DMS 273 (cell line): ENCODE measurements at regions not wholly inside any gene's neighbourhood (a gene's known extent, or its start where the extent isn't known, plus 50 kb on each side); places are given as distances from the start of the nearest gene placed in this dataset.
"Not testable (repeated sequence)": the region's sequence is repeated elsewhere in the genome, so short reads cannot be mapped to it uniquely, and the experiment has no call there.

Source experiments
- DNase-seq: peaks from one replicate; lab custom pipeline; 2025; ENCODE audit not compliant: unreplicated experiment; lab: John Stamatoyannopoulos, UW

DNA sequence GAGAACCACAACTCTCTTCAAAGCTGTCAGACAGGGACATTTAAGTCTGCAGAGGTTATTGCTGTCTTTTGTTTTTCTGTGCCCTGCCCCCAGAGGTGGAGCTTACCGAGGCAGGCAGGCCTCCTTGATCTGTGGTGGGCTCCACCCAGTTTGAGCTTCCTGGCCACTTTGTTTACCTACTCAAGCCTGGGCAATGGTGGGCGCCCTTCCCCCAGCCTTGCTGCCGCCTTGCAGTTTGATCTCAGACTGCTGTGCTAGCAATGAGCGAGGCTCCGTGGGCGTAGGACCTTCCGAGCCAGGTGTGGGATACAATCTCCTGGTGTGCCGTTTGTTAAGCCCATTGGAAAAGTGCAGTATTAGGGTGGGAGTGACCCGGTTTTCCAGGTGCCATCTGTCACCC lies 822.1 kb downstream of the KCNMA1 start:
- not testable (repeated sequence) for DNase-seq

DNA sequence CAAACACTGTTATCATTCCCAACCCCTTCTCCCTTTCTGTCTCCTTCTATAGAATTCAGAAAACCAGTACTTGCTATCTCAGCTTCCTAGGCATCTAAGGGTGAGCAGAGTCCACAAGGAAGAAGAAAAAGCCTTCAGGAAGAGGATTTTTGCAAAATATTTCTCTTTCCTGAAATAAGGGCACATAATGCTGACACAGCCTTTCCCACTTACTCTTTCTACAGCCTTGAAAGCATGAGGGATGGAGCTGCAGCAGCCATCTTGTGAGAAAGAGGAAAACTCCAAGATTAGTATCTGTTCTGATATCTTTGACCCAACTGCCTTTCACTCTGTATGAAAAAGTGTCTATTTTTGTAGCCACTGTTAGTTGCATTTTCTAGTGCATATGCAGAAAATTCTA lies 826.2 kb downstream of the KCNMA1 start:
- no peak for DNase-seq

DNA sequence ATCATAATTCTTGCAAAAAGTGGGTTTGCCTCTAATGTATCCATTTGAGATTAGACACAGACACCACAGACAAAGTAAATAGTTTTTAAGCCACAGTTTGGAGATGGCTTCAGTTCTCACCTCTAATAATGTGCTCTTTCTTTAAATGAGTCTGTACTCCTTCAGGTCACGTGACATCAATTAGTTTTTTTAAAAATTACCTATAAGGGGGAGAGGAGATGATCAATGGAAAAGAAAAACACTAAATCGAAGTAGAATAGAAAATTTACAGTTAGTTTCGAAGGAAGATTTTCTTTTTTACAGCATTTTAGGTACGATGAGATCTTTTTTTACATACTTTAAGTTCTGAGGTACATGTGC lies 849.2 kb downstream of the KCNMA1 start:
- no peak for DNase-seq

DNA sequence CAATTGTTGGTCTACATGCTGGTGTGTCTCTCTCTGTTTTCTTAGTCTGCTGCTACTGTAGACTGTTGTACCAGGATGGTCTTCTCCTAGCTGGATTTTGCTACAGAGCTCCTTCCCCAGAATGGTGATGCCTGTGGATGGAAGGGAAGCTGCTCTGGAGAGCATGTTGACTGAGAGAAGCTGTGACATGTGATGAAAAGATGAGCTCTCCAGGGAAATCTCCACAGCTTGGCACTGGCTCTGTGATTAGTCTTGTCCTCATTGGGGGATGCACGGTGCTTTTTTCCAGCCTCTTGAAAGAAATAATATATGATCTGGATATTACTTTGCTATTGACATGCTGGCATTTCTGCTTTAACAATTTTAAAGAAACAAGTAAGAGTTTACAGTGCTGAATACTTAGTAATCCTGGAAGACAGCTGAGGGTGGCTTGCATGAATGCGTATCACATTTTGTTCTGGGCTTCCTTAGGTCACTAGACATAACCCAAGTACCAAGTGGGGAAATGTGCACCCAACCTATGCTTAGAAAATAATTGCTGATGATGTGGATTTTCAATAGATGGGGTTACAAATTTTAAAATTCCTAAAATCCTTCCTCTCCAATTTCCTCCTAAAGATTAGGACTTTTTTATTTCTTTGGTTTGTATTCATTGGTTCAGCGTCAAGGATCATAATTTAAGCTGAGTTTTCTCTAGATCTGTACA lies 849.7 kb downstream of the KCNMA1 start:
- DNase-seq: no peak

DNA sequence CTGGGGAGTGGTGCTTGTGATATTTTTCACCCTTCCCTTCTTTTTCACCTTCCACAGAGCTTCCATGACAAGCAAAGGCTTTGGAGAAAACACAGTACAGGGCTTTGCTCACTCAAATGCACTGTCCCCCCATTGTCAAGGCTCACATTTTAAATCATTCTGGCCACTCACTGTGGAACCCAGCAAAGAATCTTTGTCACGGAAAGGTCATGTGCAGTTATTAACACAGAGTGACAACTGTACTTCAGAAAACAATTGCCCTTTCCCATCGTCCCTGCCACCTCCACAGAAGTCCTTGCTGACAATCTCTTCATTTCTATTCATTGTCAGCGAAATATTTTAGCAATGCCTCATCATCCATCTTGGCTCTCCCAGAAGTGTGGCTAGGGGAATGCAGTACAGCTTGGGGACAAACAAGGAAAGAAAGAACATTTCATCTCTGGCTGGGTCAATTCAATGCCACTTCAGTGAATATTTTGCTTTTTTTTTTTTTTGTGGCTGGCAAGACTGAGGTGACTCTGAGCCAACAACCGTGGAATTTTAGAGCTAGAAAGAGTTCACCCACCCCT lies 851.0 kb downstream of the KCNMA1 start:
- DNase-seq: no peak

DNA sequence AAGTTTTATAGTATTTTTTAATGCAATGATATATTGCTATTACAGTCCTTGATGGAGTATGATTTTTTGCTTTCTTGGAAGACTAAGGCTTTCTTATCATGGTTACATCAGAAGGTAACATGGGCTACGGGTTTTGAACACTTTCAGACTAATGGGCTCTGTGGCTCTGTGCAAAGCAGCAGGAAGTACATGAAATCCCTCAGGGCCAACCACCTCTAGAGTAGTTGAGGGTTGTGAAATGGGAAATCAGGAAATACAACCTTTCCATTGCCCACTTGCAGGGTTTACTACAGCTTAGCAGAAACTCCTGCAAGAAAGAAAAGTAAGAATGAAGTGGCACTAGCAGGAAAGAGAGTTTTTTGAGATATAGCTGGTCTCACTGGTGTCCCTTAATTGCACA lies 853.5 kb downstream of the KCNMA1 start:
- no peak for DNase-seq

DNA sequence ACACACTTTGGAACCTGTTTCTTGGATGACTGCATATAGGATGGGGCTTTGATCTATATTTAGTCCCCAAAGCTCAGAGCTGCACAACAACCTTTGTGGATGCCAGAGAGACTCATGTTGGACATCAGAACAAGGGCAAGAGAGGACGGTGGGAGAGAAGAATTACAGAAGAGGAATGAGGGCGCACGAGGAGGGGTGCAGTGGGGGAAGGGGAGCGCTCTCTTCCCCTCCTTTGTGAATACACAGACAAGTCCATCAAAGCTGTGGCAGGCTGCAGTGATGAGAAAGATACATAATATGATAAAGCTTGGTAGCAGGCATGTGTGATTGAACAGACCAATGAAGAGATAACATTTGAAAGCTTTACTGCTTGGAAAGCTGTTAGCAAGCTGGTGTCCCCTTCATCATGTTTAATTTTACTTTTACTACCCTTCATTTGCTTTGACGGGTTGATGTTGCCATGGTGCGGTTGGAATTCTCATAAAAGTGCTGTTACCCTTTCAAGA lies 857.8 kb downstream of the KCNMA1 start:
- no peak for DNase-seq

DNA sequence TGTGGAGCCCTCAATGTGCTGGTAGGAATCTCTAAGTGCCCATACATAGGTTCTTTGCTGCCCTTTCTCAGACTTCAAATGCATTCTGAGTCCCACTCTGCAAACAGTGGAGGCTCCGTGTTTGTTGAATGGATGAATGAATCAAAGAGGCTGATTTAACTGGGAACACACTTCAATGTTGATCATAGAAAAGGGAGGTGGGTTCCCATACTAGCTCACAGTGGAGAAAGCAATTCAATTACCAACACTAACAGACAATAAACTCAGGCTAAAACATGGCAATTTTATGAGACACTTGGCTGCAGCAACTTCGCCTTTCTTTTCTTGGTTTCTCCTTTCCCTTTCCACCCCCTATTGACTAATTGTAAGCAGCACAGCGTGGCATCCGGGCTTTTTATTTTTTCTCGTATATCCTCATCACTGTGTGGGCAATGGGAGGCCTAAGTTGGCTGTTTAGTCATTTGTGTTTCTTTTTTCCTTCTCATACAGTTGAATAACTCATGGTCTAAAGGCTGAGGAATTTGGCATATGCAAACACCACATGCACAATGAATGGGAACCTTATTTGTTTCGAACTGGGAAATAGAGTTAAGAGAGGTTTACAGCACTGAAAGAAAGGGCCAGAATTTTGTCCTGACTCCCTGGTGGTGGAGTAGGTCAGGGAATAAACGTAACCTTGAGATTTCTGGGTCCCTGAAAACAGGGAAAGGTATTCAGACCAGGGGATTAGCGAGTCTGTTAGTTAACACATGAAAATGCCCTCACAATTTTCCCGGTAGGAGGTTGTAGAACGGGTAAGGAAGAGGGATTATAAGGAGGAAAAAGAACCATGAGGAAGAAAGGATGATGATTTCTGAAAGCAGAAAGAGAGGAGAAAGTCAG lies 858.5 kb downstream of the KCNMA1 start:
- DNase-seq: peak; percentile 3

DNA sequence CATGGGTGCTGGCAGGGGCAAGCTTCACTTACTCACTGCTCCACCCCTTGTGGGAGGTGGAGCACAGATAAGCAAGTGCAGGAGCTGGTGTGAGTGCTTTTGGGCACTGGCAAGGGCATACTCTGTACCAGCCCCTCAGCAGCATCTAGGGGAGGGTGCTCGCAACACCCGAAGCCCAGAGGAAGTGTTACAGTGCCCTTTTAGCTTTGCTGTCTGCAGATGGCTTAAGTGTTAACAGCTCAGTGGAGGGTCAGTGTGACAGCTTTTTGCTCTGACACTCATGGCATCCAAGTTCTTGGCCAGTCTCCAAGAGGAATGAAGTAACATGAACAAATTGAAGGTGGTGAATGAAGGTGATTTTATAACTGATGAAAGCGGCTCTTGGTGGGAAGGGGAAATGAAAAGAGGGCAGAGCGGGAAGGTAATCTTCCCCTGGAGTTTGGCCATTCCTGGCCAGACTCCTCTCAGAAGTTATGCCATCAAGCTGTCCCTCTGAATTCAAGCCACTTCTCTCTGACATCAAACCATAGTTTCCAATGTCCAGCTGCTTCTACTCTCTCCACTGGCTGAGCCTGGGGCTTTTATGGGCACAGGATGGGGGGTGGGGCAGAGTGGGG lies 862.5 kb downstream of the KCNMA1 start:
- DNase-seq: no peak

DNA sequence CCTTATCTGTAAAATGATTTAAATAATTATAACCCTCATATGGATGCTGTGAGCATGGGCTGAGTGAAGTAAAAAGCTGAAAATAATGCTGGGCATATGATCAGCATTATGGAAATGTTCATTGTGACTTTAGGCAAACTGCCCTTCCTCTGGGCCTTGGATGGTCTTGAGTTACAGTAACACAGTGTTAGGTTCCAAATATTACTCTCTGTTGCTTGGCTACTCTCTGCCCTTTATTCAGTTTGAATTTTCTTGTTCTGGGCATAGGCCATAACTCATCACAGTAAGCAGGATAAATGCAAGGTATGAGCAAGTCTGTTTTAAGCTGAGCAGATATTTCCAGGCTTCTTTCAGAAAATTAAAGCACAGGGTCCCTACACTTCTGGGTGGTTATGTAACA lies 868.0 kb downstream of the KCNMA1 start:
- DNase-seq: no peak

DNA sequence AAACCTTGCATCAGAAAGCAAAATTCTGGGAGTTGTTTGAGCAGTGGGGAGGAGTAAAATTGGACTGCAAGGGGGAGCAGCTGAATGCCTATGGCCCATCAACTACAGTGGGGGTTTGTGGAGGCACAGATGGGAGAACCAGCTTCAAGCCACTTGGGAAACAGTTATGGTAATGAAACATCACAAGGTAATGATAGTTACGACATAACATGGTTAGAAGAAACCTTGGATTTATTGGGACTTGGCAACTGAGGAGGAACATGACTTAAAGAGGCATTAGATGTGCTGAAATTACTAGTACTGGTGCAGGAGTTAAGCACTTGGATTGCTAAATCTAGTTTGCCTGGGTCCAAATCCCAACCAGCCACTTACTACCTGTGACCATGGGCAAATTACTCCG lies 868.4 kb downstream of the KCNMA1 start:
- no peak for DNase-seq

DNA sequence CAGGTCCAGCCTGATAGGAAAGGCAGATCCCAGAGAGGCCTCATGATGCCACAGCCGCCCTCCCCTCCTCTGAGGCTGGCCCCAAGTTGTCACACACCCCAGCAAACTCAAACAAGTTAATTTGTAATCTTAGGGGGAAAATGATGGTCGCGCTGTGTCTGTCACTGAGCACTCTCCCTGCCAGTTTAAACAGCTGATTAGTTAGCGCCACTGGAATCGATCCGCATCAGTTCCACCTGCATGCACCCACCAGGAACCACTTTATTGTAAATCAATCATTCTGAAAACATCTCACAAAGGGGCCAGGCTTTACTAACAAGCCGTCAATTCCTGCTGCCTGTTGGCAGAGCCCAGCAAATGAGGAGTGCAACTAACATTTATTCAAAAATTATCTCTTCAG lies 870.9 kb downstream of the KCNMA1 start:
- no peak for DNase-seq

DNA sequence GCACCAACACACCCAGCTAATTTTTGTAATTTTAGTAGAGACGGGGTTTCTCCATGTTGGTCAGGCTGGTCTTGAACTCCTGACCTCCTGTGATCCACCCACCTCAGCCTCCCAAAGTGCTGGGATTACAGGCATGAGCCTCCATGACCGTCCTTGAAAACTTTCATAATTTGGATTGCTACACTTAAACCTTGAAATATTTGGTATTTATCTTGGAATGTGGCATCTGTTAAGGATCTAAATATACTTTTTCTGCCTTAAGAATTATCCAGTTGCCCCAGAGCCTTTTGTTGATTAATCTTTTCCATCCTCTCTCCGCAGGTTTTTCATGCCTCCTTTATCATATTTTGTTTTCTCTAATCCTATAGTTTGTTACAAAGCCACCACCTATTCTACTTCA lies 872.7 kb downstream of the KCNMA1 start:
- not testable (repeated sequence) for DNase-seq

DNA sequence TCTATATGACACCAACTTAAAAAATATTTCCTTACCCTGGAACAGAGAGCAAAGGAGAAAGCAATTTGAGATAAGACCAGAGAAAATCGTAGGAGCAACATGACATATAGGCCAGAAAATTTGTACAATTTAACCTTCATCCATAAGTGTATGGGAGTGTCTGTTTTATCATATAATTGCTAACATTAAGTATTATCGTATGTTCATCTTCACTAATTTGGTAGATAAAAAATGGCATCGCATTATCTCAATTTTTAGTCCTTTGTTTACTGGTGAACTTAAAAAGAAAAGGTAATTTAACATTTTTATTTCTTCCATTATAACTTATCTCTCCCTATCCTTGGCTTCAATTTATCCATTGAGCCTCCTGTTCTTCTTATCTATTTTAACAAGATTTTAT lies 873.4 kb downstream of the KCNMA1 start:
- DNase-seq: no peak

DNA sequence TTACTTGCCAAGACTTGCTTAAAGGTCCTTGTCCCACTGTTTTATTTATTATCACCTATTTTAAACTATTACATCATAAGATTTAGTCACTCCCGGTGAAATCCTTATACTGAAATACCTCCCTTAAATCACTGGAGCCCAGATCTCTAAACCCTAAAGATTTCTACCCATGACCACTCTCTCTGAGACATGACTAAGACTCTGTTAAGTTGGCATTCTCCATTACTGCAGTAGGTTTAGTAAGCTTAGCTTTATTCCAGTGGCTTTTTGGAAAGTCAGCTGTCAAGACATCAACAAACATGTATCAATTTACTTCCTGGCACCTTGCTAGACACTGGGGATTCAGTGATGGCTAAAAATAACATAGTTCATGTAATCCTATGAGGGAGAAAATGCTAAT lies 874.2 kb downstream of the KCNMA1 start:
- DNase-seq: no peak

DNA sequence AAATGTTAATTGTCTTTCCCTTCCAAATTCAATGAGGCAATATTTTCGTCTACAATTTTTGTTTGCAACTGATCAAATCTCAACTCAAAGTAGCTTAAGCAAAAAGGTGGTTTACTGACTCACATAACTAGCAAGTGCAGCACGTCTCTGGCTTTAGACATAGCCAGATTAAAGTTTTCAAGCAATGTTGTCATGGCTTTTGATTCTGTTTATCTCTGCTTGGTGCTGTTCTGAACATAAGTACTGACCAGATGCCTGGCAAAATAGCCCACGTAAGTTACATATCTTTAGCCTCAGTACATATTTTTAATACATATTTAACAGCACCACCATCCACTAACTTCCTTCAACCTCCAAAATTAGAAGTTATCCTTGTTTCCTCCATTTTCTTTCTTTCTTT lies 877.9 kb downstream of the KCNMA1 start:
- no peak for DNase-seq

DNA sequence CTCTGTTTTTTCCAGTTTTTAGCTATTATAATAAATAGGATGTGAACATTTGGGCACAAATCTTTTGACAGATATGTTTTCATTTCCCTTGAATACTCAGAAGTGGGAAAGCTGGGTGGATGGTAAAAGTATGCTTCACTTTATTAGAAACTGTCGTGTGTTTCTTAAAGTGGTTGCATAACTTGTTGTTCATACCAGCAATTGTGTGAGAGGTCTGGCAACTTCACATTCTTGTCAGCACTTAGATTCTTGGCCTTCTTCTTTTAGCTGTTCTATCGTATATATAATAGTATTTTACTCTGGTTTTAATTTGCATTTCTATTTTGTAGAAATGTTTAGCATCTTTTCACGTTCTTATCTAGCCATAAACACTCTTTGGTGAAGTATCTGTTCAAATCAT lies 894.4 kb downstream of the KCNMA1 start:
- no peak for DNase-seq

DNA sequence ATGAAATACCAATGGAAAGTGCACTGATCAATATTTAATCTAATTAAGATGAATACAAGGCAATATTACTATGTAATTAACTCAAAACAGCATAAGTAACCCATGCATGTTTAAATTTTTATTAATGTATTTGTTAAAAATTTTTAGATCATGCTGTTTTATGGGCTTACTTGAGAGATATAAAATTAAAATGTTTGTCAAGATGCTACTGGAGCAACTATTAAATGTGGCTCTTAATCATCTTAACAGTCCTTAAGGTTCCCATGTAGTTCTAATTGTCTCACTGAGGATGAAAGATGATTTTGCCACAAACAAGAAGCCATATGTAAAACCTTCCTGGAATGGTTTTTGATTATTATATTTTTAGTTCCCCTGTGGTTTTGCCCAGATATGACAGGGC lies 897.1 kb downstream of the KCNMA1 start:
- DNase-seq: no peak

DNA sequence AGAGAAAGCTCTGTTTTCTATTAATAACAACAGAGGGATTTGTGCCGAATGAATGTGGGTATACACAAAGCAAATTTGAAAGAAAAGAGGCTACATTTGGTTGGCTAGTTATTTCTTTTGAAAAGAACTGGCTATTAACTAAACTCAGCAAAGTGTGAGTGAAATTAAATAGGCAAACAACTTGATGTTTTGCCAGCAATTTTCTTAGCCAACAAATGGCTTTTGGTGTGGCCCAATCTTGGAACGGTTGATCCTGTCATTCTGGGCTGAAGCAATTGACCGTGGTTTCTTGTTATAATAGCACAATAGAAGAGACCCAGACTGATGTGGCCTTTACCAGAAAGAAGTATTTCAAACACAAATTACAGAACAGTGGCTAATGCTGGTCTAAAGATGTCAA lies 898.6 kb downstream of the KCNMA1 start:
- no peak for DNase-seq

DNA sequence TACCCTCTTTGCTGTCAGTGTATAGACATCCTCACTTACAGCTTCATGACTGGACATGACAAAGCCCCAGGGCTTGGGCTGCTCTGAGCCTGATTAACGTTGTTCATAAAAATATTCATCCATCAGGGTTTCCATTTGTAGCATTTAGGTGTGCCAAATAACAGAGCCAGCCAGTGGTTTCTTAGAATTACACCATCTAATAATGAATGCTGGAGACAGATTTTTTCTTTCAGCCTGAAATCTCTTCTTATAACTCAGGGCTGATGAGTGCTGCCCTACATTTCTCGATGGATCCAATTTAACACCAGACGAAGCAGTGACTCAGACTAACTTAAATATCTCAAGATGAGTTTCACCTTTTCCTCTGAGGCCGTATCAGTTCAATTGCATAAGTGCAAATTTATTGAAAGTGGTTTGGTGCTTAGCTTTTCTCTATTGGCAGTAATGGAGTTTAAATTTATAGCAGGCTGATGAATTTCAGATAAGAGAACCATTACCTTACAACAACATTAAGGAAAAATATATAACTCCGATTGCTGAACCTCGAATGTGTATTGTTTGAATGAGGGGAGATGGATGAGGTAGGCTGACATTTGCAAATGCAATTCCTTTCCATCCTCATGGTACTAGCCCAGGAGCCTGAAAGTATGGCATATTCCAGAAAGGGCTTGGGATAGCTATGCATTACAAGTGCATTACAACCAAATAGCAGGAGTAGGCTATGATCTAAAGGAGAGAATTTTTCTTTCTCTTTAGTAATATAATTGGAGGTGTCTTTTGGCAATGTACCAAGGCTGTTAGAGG lies 900.6 kb downstream of the KCNMA1 start:
- no peak for DNase-seq

DNA sequence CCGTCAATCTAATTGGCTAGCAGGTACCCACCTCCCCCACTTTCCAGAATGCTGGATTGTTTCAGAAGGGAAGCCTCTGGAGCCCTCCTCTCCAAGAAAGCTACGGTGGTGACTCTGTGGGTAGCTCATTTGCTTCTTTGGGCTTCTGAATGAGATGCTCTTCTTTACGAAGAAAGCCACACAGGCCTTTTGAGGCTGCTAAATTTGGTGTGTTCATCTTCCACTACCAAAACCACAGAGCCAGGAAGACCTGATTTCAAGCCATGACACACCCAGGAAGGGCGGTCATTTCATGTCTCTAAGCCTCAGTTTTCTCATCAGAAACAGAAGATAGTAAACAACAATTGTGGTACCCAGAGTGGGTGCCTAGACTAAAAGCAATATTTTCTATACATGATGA lies 901.2 kb downstream of the KCNMA1 start:
- DNase-seq: no peak
